Activated naive CD4-positive, alpha-beta T cell treated with anti-CD3 and anti-CD28 coated beads, Interleukin-2, amount 10 ng/mL, durations not matched to agents 7 days and 5 days (primary cell): ENCODE measurements at regions not wholly inside any gene's neighbourhood (a gene's known extent, or its start where the extent isn't known, plus 50 kb on each side); places are given as distances from the start of the nearest gene placed in this dataset.

Experiments used
- CTCF ChIA-PET: fragments of 350-600 bp; sonication (Branson Sonifier 250); formaldehyde crosslinking; loops from one replicate; lab custom pipeline; 2021; ENCODE audit warnings: antibody characterized with exemption; lab: Charles Lee
- DNase-seq: peaks from one replicate; pipeline ENCODE4 v3.0.0-alpha.2; 2020
- H3K27ac Mint-ChIP-seq: one replicate; pipeline ENCODE4 v1.8.0; 2021; ENCODE audit warnings: mild to moderate bottlenecking, moderate library complexity, mixed read lengths
- H3K27me3 Mint-ChIP-seq: one replicate; pipeline ENCODE4 v1.8.0; 2021; ENCODE audit warnings: mild to moderate bottlenecking, mixed read lengths
- H3K36me3 Mint-ChIP-seq: one replicate; pipeline ENCODE4 v1.8.0; 2021; ENCODE audit warnings: mixed read lengths
- H3K4me1 Mint-ChIP-seq: one replicate; pipeline ENCODE4 v1.8.0; 2021; ENCODE audit warnings: mixed read lengths
- H3K4me3 Mint-ChIP-seq: one replicate; pipeline ENCODE4 v1.8.0; 2021; ENCODE audit warnings: mild to moderate bottlenecking, moderate library complexity, mixed read lengths
- H3K9me3 Mint-ChIP-seq: one replicate; pipeline ENCODE4 v1.8.0; 2021; ENCODE audit warnings: mixed read lengths

GRCh38 chr18:22088996-22089640 is 80.3 kb upstream of the GATA6 start:
- Mint-ChIP-seq H3K4me3 (no peak overlapping the region), H3K36me3 (no peaks in the 10 kb centered on the region), H3K4me1 (no peaks in the 10 kb centered on the region), H3K9me3 (no peaks in the 10 kb centered on the region), H3K27me3 (no peaks in the 10 kb centered on the region), H3K27ac (no peak overlapping the region)
- DNase-seq: no peak
- CTCF ChIA-PET: no interaction called here

- CTCF ChIA-PET: no interaction called here
Measured at GRCh38 chr18:22091341-22091740, 78.0 kb upstream of the GATA6 start.

GRCh38 chr18:22093731-22094357 is 75.5 kb upstream of the GATA6 start:
- Mint-ChIP-seq H3K4me1 (no peaks in the 10 kb centered on the region), H3K27me3 (no peaks in the 10 kb centered on the region), H3K27ac (no peak overlapping the region), H3K36me3 (no peaks in the 10 kb centered on the region), H3K9me3 (no peaks in the 10 kb centered on the region), H3K4me3 (no peak overlapping the region)
- CTCF ChIA-PET: interaction anchor here (0.5 kb wide), 1 partner anchor 470 kb away, joined by 3 read pairs; no protein-coding TSS in a partner anchor
- DNase-seq: no peak

More at GRCh38 chr18:22091341-22091740, 78.0 kb upstream of the GATA6 start:
- no peak overlapping the region for H3K27ac Mint-ChIP-seq
- no peaks in the 10 kb centered on the region for H3K27me3 Mint-ChIP-seq
- no peaks in the 10 kb centered on the region for H3K4me1 Mint-ChIP-seq
- no peaks in the 10 kb centered on the region for H3K9me3 Mint-ChIP-seq
- H3K36me3 Mint-ChIP-seq: no peaks in the 10 kb centered on the region
- no peak overlapping the region for H3K4me3 Mint-ChIP-seq
- DNase-seq: no peak

- H3K36me3 Mint-ChIP-seq: no peaks in the 10 kb centered on the region
- no peaks in the 10 kb centered on the region for H3K27me3 Mint-ChIP-seq
- no peaks in the 10 kb centered on the region for H3K9me3 Mint-ChIP-seq
- no peaks in the 10 kb centered on the region for H3K4me1 Mint-ChIP-seq
- no peak overlapping the region for H3K4me3 Mint-ChIP-seq
- H3K27ac Mint-ChIP-seq: no peak overlapping the region
- no peak for DNase-seq
- CTCF ChIA-PET: interaction anchor here (0.5 kb wide), 1 partner anchor 470 kb away, joined by 3 read pairs; no protein-coding TSS in a partner anchor
Measured at GRCh38 chr18:22094358-22094734, 75.0 kb upstream of the GATA6 start.

- Mint-ChIP-seq H3K27ac (no peak overlapping the region), H3K4me3 (no peak overlapping the region), H3K4me1 (no peaks in the 10 kb centered on the region), H3K9me3 (no peaks in the 10 kb centered on the region), H3K27me3 (no peaks in the 10 kb centered on the region), H3K36me3 (no peaks in the 10 kb centered on the region)
- CTCF ChIA-PET: no interaction called here
- DNase-seq: no peak
Measured at GRCh38 chr18:22098563-22098989, 70.8 kb upstream of the GATA6 start.

- CTCF ChIA-PET: no interaction called here
- Mint-ChIP-seq H3K4me1 (no peaks in the 10 kb centered on the region), H3K9me3 (no peaks in the 10 kb centered on the region), H3K27me3 (no peaks in the 10 kb centered on the region), H3K4me3 (no peak overlapping the region), H3K36me3 (no peaks in the 10 kb centered on the region), H3K27ac (no peak overlapping the region)
- DNase-seq: no peak
Measured at GRCh38 chr18:22099925-22100324, 69.5 kb upstream of the GATA6 start.

- CTCF ChIA-PET: no interaction called here
- Mint-ChIP-seq H3K27ac (no peak overlapping the region), H3K36me3 (no peaks in the 10 kb centered on the region), H3K9me3 (no peaks in the 10 kb centered on the region), H3K4me3 (no peak overlapping the region), H3K4me1 (no peaks in the 10 kb centered on the region), H3K27me3 (no peaks in the 10 kb centered on the region)
- DNase-seq: no peak
Measured at GRCh38 chr18:22101731-22102130, 67.7 kb upstream of the GATA6 start.

- no peak for DNase-seq
- H3K9me3 Mint-ChIP-seq: no peaks in the 10 kb centered on the region
- no peaks in the 10 kb centered on the region for H3K36me3 Mint-ChIP-seq
- no peak overlapping the region for H3K4me3 Mint-ChIP-seq
- no peaks in the 10 kb centered on the region for H3K4me1 Mint-ChIP-seq
- H3K27ac Mint-ChIP-seq: no peak overlapping the region
- H3K27me3 Mint-ChIP-seq: no peaks in the 10 kb centered on the region
- CTCF ChIA-PET: no interaction called here
Measured at GRCh38 chr18:22102953-22103646, 66.3 kb upstream of the GATA6 start.

GRCh38 chr18:22103647-22104031 is 65.8 kb upstream of the GATA6 start:
- Mint-ChIP-seq H3K9me3 (no peaks in the 10 kb centered on the region), H3K27ac (no peak overlapping the region), H3K4me3 (no peak overlapping the region), H3K36me3 (no peaks in the 10 kb centered on the region), H3K4me1 (no peaks in the 10 kb centered on the region), H3K27me3 (no peaks in the 10 kb centered on the region)
- no peak for DNase-seq
- CTCF ChIA-PET: no interaction called here

- no peak overlapping the region for H3K27ac Mint-ChIP-seq
- no peaks in the 10 kb centered on the region for H3K4me1 Mint-ChIP-seq
- H3K27me3 Mint-ChIP-seq: no peaks in the 10 kb centered on the region
- H3K9me3 Mint-ChIP-seq: no peaks in the 10 kb centered on the region
- H3K36me3 Mint-ChIP-seq: no peaks in the 10 kb centered on the region
- no peak overlapping the region for H3K4me3 Mint-ChIP-seq
- CTCF ChIA-PET: no interaction called here
- DNase-seq: no peak
Measured at GRCh38 chr18:22106536-22107292, 62.7 kb upstream of the GATA6 start.

GRCh38 chr18:22108674-22109073 is 60.7 kb upstream of the GATA6 start:
- Mint-ChIP-seq H3K4me3 (no peak overlapping the region), H3K27me3 (no peaks in the 10 kb centered on the region), H3K36me3 (no peaks in the 10 kb centered on the region), H3K4me1 (no peaks in the 10 kb centered on the region), H3K27ac (no peak overlapping the region), H3K9me3 (no peaks in the 10 kb centered on the region)
- CTCF ChIA-PET: no interaction called here
- DNase-seq: no peak

- Mint-ChIP-seq H3K4me3 (no peak overlapping the region), H3K36me3 (no peaks in the 10 kb centered on the region), H3K4me1 (no peaks in the 10 kb centered on the region), H3K9me3 (no peaks in the 10 kb centered on the region), H3K27me3 (no peaks in the 10 kb centered on the region), H3K27ac (no peak overlapping the region)
- no peak for DNase-seq
- CTCF ChIA-PET: no interaction called here
Measured at GRCh38 chr18:22109535-22109934, 59.9 kb upstream of the GATA6 start.

- H3K4me1 Mint-ChIP-seq: no peaks in the 10 kb centered on the region
- H3K27me3 Mint-ChIP-seq: no peaks in the 10 kb centered on the region
- H3K9me3 Mint-ChIP-seq: no peaks in the 10 kb centered on the region
- H3K4me3 Mint-ChIP-seq: no peak overlapping the region
- H3K36me3 Mint-ChIP-seq: no peaks in the 10 kb centered on the region
- CTCF ChIA-PET: no interaction called here
- no peak for DNase-seq
- no peak overlapping the region for H3K27ac Mint-ChIP-seq
Measured at GRCh38 chr18:22110461-22110924, 58.9 kb upstream of the GATA6 start.

- Mint-ChIP-seq H3K36me3 (no peaks in the 10 kb centered on the region), H3K4me3 (no peak overlapping the region), H3K4me1 (no peaks in the 10 kb centered on the region), H3K27ac (no peak overlapping the region), H3K9me3 (no peaks in the 10 kb centered on the region), H3K27me3 (no peaks in the 10 kb centered on the region)
- no peak for DNase-seq
- CTCF ChIA-PET: no interaction called here
Measured at GRCh38 chr18:22112215-22112614, 57.2 kb upstream of the GATA6 start.
